DMS114 treated with DMSO at 0.1 percent for 48 hours (cell line): ENCODE measurements at regions not wholly inside any gene's neighbourhood (a gene's known extent, or its start where the extent isn't known, plus 50 kb on each side); places are given as distances from the start of the nearest gene placed in this dataset.
"Not testable (repeated sequence)": the region's sequence is repeated elsewhere in the genome, so short reads cannot be mapped to it uniquely, and the experiment has no call there.

Experiments
- DNase-seq: peaks from one replicate; lab custom pipeline; 2025; ENCODE audit not compliant: unreplicated experiment; lab: John Stamatoyannopoulos, UW

DNA sequence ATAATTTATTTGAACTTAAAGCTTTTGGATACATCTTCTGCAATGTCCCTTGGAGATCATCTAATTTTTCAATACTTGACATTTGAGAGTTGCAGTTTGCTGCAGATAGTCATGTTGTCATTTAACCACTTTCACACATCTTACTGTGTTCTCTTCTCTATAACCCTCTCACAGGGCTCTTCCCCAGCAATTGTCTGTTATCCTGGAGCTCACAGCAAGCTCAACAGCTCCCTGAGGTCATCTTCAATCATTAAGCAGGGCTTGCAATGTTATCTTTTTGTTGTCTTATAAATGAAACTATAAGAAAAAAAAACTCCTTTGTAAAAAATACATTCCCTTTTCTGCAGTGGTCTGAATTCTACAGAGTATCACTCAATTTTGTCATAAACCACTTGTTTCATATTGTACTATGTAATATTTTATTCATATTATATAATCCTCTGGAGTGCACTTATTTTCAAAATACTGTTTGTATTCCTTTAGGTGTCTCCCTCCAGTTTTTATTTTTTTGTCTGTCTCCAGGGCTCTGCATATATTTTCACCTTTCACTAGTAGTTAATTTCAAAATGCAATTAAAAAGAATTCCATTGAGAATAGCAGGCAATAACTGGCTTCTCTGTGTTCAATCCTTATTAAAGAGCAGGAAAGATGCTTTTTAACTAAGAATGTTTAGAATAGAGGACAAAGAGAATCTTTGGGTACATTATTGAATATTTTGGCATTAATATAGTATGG is 106.3 kb upstream of the ARSJ start:
- no peak for DNase-seq

DNA sequence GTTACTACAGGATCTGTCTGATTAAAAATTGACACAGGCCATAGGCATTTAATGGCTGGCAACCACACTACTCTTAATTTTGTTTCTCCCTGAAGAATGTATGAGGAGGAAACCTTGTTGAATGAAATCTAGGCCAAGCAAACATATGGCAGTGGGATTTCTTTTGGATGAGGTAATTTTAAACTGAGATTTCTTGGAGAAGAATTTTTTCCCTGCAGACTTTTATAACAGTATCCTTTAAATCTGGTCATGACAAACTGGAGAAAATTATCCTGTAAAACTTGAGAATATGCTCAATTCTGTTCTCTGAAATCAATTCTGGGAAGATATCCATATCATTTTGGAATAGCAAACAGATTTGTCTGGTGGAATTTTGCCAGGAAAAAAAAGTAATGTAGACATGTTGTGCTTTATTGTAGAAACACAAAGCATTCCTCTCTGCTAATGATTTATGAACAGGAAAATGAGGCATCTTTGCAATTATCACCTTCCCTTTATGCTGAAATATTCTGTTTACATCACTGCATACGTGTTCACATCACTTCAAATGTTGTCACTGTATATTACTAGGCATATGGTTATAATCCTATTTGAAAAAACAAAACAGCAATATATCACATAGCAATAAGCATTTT is 108.3 kb upstream of the ARSJ start:
- no peak for DNase-seq

DNA sequence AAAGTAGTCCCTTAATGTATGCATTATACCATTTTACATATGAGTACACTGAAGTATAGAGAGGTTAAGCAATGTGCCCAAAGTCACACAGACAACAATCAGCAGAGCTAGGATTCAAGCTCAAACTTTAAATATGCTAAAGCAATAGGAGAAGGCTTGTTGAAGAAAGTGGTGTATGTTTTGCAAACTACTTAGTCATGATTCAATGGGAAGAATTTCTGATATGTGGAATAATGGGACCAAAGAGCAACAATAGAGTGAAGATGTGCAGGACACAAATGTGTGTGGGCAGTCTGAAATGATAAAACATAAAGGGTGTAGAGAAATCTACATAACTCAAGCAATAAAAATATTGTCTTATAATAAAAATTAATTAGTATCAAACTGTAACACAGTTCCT is 109.0 kb upstream of the ARSJ start:
- DNase-seq: no peak

DNA sequence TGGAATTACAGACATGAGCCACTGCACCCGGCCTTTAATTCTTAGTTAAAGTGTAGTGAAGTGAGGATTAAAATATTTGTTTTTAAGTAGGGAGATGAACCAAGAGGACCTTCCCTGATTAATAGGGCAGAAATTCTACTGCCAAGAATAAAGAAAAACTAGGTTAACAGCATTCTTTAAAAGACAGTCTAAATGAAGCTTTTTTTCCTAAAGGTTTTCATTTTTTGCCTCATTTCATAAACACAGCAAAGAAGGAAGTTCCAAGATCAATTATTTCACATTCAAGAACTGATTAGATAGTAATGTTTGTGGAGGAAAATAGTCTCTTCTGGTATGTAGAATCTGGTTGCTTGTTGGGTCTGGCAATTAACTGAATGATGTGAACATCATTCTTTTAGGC is 112.1 kb upstream of the ARSJ start:
- DNase-seq: no peak

DNA sequence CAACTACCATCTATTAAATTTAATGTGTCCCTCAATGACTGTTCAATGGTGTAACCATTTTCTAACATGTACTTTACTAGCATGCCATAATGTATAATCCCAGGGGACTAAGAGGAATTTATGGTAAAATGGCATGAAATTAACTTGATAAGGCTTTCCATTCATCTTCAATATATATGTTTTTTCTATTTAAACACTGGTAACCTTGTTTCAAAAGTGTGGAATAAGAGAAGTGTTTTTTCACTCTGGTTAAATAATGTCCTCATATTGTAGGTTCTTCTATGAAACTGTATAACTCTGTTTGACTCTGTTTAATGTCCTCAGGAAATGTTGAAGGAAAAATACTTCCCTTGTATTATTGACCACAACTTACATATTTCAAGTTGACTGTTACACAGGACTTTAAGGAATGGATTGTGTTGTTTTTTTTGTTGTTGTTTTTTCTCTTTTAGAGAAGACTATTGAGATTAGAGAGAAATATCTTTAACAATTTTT is 113.8 kb upstream of the ARSJ start:
- DNase-seq: no peak

DNA sequence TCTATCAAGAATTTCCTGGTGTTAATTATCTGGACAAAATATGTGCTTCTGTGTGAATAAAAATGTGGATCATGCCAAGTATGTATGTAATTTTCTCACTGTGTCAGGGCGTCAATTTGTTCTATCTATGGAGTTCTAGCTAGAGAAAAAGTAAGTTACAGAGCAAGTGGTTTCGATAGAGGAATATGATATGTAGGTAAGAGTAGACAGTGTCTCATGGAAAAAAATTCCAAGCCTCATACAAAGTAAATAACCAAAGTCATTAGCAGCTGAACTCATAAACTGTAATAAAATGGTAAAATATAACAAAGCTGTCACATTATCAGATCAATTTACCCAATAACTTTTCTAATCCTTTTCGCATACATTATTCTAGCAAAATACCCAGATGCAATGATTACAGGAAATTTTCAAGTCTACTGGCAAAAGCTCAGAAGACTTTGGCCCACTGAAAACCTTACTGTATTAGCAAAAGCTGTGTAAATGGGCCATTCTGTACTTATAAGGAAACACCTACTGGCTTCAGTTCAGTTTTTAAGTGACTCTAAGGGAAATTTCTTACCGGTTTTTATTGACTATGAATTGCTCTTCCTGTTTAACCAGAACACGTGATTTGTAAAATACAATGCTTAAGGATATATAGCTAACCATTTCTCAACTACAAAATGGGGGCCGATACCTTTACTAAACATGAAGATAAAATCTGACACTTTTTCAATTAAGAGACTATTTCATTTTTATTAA is 121.0 kb upstream of the ARSJ start:
- DNase-seq: no peak

DNA sequence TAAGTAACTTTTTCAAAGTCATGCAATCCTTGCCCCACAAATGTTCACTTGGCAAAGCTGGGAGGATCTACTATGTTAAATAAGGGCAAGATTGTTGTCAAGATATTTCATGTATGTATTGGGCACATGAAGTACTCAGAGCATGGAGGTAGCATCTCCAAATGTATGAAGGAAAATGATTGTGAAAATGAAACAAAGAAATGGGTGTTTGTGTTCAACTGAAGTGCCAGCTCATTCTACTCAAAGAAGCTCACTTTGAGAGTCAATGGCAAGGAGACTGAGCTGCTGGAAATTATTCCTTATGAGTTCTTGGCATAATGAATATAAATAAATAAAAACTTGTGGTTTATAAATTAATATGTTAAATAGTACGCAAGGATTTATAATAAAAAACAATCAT is 124.5 kb upstream of the ARSJ start:
- no peak for DNase-seq

DNA sequence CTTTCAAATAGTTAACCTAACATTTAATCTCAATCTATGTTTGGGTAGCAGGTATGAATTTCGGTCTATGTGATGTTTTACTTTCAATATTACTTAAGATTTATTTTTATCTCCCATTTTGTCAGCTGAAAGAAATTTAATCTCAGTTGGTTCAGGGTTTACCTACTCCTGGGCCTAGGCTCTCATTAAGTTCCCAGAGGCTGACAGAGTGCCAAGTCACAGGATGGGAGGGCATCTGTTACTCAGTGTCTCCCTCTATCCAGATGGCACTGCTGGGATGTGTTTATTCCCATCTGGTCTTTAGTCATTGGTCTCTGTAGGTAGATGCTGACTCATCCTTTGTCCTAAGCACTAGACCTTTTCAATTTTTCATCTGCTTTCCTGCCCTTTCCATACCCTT is 129.4 kb upstream of the ARSJ start:
- no peak for DNase-seq

DNA sequence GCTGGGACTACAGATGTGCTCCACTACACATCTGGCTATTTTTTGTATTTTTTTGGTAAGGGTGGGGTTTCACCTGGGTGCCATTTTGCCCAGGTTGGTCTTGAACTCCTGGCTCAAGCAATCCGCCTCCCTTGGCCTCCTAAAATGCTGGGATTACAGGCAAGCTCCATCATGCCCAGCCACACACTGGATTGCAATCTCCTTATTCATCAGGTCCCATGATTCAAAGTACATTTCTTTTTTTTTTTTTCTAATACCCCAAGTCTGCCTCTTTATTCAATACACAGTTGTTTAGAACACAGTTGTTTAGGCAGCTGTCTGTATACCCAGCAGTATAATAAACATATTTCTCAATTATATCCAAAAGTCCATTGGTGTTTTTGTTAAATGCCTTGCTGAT is 130.3 kb upstream of the ARSJ start:
- no peak for DNase-seq

DNA sequence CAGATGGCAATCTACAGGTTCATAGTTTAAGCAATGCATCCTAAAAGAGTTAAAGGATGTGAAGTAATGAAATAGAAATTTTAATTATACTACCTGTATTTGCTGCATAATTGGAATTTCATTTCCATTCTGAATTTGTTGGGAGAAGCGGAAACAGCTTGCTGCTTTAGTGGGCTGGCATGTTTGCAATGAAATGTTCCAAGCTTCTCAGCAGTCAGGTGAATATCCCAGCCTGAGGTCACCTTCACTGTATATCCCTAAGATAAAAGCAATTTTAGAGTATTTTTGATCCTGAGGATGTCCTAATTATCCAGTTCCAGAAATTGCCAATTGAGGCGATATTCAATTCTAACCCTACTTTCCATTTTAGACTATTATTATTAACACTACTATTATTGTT is 136.1 kb upstream of the ARSJ start:
- no peak for DNase-seq

DNA sequence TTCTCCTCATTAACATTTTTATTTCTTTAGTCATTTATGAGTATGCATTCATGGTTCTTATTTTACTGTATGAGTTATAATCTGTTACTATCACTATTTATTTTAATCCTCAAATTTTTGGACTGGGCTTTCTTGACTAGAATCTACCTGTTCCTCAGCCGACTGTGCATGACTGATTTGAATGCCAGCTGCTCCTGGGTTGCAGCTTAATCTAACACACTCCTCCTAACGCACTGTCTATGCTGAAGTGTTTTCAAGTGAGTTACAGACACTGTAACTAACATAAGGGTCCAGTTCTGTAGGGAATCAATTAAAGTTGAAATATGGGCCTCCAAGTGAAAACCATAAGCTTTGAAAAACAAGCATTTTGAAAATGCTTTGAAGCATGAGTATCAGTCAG is 137.4 kb upstream of the ARSJ start:
- DNase-seq: no peak

DNA sequence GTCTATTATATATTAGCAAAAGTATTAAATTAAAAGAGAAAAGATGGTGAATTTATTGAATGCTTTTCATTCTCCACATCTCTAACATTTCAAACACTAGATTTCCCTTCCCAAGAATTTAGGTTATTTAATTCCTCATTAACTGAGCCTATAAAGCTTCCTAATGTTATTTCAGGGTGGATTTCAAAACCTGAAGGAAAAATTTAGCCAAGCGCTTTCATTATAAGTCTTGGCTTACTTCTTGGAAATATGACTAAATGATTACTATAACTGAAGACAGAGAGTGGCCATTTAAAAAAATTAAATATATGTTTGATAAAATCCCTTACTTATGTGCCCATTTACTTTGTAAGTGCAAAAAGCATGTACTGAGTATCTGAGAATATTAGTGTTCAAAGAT is 141.8 kb upstream of the ARSJ start:
- no peak for DNase-seq

DNA sequence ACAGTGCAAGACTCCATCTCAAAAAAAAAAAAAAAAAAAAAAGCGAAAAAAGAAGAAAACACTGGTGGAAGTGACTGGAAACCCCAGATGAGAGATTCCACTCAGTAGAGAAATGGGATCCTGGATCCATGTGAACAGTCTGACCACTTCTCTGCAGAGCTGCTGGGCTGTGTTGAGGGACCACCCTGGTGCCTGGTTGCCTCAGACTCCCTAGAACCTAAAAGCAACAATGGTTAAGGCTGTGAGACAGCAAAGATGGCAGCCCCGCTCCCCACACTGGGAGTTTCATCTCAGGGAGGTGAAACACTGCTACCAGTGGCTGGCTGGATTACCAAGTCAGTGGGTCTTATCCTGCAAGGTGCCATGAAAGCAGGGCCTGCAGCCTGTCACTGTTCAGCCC is 152.8 kb upstream of the ARSJ start:
- DNase-seq: no peak

DNA sequence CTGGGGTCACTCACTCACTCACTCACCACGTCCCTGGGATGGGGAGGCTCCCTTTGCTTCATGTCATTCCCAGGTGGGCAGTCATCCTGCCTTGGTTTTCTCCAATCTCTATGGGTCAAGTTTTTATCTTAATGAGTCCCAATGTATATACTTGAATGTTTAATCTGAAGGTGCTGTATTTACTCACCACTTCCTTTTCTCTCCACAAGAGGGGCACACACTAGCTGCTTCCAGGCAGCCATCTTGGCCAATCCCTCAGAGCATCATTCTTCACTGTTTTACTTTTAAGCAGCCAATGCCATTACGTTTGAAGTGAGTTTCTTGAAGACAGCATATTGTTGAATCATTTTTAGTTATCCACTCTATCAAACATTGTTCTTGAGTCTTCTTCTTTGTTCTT is 153.4 kb upstream of the ARSJ start:
- no peak for DNase-seq

DNA sequence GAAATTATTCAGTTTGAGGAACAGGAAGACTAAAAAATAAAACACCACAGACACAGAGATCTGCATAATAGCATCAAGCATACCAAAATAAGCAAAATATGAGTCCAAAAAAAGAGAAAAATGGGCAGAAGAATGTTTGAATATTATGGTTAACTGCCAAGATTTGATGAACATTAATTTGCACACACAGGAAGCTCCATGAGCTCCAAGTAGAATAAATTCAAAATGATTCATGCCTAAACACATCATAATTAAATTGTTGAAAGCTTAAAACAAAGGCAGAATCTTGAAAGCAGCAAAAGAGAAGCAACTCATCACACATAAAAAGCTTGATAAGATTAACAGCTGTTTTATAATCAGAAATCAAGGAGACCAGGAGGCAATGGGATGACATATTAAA is 156.6 kb upstream of the ARSJ start:
- no peak for DNase-seq

DNA sequence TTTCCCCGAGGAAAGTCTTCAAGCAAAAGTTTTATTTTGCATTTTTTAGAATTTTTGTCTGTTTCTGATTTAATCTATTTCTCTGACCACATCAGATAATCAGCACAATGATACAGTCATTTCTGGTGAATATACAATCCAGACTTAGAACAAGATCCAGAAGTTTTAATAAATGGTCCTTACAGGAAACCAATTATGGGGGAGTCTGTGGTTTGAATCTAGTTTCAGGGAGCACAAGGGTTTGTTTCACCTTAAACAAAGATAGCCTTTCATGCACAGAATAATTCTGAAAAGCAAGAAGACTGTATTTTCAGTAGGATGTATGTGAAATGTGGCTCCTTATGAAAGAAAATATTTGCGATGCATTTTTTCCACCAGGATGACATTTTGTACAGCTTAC is 158.5 kb upstream of the ARSJ start:
- no peak for DNase-seq

DNA sequence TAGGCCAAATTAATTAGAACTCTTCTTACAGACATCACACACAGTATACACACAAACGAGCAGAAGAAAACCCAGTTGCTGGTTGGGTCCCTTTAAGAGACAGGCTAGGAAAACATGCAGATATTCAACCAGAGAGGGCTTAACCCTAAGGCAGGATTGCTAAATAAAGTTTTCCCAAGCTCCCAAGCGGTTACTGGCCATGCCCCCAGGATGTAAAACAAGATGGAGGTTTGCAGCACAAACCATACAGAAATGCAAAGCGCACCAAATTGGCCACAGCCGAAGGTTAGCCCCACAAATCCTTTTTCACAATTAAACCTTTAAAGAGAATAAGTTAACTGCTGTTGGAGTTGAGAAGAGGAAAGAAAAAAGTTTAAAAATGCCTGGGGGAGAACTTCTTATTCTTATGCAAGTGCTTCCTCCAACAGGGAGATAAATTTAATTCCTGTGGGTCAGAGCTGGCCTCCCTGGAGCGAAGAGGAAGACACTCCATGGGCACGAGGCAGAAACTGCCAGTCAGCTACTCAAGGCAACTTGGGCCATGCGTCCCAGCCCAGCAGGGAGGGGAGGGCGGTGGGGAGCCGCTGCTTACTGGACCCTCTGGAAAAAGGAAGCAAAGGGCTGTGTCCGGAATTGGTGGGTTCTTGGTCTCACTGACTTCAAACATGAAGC is 167.6 kb upstream of the ARSJ start:
- DNase-seq: peak; percentile 3

DNA sequence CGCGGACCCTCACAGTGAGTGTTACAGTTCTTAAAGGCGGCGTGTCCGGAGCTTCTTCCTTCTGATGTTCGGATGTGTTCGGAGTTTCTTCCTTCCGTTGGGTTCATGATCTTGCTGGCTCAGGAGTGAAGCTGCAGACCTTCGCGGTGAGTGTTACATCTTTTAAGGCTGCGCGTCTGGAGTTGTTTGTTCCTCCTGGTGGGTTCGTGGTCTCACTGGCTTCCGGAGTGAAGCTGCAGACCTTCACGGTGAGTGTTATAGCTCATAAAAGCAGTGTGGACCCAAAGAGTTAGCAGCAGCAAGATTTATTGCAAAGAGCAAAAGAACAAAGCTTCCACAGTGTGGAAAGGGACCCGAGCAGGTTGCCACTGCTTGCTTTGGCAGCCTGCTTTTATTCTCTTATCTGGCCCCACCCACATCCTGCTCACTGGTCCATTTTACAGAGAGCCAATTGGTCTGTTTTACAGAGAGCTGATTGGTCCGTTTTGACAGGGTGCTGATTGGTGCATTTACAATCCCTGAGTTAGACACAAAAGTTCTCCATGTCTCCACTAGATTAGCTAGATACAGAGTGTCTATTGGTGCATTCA is 168.3 kb upstream of the ARSJ start:
- DNase-seq: not testable (repeated sequence)

DNA sequence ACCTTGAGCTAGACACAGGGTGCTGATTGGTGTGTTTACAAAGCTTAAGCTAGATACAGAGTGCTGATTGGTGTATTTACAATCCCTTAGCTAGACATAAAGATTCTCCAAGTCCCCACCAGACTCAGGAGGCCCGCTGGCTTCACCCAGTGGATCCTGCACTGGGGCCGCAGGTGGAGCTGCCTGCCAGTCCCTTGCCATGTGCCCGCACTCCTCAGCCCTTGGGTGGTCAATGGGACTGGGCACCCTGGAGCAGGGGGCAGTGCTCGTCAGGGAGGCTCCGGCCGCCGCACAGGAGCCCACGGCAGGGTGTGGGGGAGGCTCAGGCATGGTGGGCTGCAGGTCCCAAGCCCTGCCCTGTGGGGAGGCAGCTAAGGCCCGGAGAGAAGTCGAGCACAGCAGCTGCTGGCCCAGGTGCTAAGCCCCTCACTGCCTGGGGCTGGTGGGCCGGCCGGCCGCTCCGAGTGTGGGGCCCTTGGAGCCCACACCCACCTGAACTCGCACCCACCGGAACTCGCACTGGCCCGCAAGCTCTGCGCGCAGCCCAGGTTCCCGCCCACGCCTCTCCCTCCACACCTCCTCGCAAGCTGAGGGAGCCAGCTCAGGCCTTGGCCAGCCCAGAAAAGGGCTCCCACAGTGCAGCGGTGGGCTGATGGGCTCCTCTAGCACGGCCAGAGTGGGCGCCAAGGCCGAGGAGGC is 169.1 kb upstream of the ARSJ start:
- DNase-seq: not testable (repeated sequence)

DNA sequence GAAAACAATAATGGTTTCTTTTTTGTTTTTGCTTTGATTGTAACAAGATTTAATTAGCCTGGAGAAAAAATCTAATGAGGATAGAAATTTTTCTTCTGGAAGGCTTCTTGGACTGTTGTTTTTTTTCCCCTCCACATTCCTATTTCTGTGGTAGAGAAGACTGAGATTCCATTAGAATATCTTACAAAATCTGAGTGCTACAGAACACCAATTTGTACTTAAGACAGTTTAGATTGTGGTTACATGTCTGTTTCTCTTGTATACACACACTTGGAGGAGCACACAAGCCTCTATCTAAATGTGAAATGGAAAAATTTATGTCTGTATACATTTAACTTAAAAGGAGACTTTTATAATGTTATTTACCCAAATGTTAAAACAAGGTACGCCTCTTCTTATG is 176.9 kb upstream of the ARSJ start:
- DNase-seq: no peak

DNA sequence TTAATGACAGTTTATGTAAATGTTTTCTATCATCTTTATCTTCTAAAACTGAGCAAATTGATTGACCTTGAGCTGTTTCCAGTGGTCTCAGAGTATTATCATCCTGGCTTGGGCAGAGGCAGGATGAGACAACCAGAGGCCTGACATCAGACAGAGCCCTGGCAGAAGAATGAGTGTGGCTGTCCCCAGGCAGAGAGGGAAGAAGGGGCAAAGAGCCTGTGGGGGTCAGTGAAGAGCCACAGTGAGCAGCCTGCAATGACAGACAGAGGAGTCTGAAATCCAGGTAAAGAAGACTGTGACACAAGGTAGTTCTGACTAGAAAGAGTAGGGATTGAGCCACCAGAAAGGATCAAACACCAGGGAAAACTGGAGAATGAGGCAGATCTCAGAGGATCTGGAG is 182.4 kb upstream of the ARSJ start:
- no peak for DNase-seq
